ENCODE measurements at regions not wholly inside any gene's neighbourhood (a gene's known extent, or its start where the extent isn't known, plus 50 kb on each side); places are given as distances from the start of the nearest gene placed in this dataset.

- no peak for TF ChIP-seq ZHX1 (conservative IDR thresholded peaks at IDR 0.05; ENCODE audit: low read length)
- no peak for TF ChIP-seq RB1 (IDR thresholded peaks at IDR 0.05; ENCODE audit: low read depth)
- no peak for TF ChIP-seq SMARCB1 (IDR thresholded peaks at IDR 0.05; ENCODE audit: insufficient read length, low read depth)
- no peak for TF ChIP-seq SMARCC2 (IDR thresholded peaks at IDR 0.05; ENCODE audit: low read depth)
Observed at GRCh38 chr9:82605657-82606031, 457.3 kb downstream of the RASEF start (continued).

GRCh38 chr9:82606071-82606470, 456.9 kb downstream of the RASEF start:
- WGBS (ENCODE audit: insufficient coverage, low coverage, missing lambda C conversion rate): 0% methylated on average over 1 of the region's 1 CpG
- H3K4me3 ChIP-seq: no peak overlapping the region
- TF ChIP-seq CGGBP1 (CRISPR knock-in tag; IDR thresholded peaks at IDR 0.05) (no peak), PHB (CRISPR knock-in tag; IDR thresholded peaks at IDR 0.05) (no peak), ZKSCAN8 (CRISPR knock-in tag; IDR thresholded peaks at IDR 0.05) (no peak), SPI1 (IDR thresholded peaks at IDR 0.05; ENCODE audit: borderline replicate concordance, low read depth, low read length) (no peak), KAT2B (IDR thresholded peaks at IDR 0.05; ENCODE audit: low read depth, low read length) (no peak), PHF20 (IDR thresholded peaks at IDR 0.05; ENCODE audit: partially characterized antibody) (no peak)
- no peaks in the 10 kb centered on the region for H3K27me3 ChIP-seq (ENCODE audit: control insufficient read depth in 2 of 2, insufficient read depth in 2 of 2, low read length in 2 of 2)
- H3K9me3 ChIP-seq (replicated peaks; ENCODE audit: control insufficient read depth, insufficient read depth, low read depth, low read length): no peaks in the 10 kb centered on the region
- DNase-seq (ENCODE audit: extremely low read depth in 1 of 4, low spot score in 3 of 4) (no peak), FAIRE-seq (no peak), ATAC-seq (no peak)
- H4K20me1 ChIP-seq (replicated peaks; ENCODE audit: control insufficient read depth, insufficient read depth, low read length): no peaks in the 10 kb centered on the region
- no TSS peak for BruUV-seq (replicated peaks)
- in situ Hi-C loops (cut with MboI): no loop called here
- H2AFZ ChIP-seq (ENCODE audit: low read depth, low read length): no peak overlapping the region
- H3K27ac ChIP-seq (ENCODE audit: extremely low read depth, low read depth, low read length): no peak overlapping the region
- H3K9ac ChIP-seq (ENCODE audit: insufficient read depth in 1 of 2, low read depth in 2 of 2, low read length in 2 of 2): no peak overlapping the region
- intact Hi-C loops (cut with micrococcal nuclease): no loop called here
- no peaks in the 10 kb centered on the region for H3K4me1 ChIP-seq (replicated peaks in 1 of 2; ENCODE audit: control insufficient read depth in 2 of 2, insufficient read depth in 2 of 2, low read length in 2 of 2)
- no peak overlapping the region for H3K4me2 ChIP-seq (ENCODE audit: insufficient read depth, low read length)
- ChIA-PET CTCF (ENCODE audit: low intra/inter-chr PET ratio) (no interaction called here), POLR2A (no interaction called here)
- no peaks in the 10 kb centered on the region for H3K36me3 ChIP-seq (ENCODE audit: control insufficient read depth, insufficient read depth, low read length)
- no peaks in the 10 kb centered on the region for H3K79me2 ChIP-seq (ENCODE audit: control insufficient read depth, insufficient read depth, low read length)
- H3K9me1 ChIP-seq (ENCODE audit: control insufficient read depth, insufficient read depth, low read length): no peaks in the 10 kb centered on the region

Measured in K562 (cell line).